Fibroblast of gingiva (primary cell): ENCODE measurements at regions not wholly inside any gene's neighbourhood (a gene's known extent, or its start where the extent isn't known, plus 50 kb on each side); places are given as distances from the start of the nearest gene placed in this dataset.

Experiments
- DNase-seq: peaks from one replicate; pipeline ENCODE4 v3.0.0-alpha.2; 2011; ENCODE audit warnings: low read depth

DNA sequence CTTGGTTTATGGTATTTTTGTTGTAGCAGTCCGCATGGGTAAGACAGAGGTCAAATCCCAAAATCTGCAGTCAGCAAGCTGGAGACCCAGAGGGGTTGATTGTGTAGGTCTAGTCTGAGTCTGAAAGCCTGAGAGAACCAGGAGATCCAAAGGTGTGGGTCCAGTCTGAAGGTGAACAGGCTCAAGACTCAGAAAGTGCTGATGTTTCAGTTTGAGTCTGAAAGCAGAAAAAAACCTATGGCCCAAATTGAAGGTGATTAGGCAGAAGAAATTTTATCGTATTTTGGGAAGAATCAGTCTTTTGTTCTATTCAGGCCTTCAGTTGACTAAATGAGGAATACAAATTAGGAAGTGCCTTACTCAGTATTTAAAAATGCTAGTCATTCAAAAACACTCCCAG lies 807.8 kb upstream of the FOXG1 start:
- DNase-seq, result no peak

DNA sequence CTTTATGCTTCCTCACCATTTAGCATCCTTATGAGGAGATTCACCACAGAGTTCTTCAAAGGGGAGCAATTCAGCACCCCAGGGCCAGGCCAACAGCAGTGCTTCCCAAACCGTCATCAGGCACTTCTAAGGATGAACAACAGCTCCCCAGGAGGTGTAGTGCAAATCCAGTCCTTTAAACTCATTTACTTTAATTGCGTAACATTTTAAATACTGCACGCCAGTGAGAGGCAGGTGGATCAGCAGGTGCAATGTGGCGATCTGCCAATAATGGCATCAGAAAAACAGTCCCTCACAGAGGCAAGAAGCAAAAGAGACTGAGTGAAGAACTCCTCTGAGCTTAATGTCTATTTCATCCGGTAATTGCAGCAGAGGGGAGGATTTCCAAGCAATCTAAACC lies 770.9 kb upstream of the FOXG1 start:
- no peak for DNase-seq

DNA sequence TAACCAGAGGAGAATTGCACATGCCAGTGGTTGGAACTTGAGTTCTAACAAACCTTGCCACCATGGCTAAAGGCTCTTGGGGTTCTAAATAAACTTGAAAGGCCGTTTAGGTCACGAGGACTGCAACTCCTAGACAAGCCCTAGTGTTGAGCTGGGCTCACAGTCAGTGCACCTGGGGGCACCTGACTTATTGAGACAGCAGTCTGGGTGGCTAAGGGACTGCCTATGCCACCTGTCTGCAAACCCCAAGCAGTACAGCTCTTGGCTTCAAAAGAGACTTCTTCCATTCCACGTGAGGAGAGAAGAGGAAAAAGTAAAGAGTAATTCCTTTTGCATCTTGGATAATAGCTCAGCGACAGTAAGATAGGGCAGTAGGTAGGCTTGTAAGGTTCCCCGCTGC lies 765.6 kb upstream of the FOXG1 start:
- no peak for DNase-seq

DNA sequence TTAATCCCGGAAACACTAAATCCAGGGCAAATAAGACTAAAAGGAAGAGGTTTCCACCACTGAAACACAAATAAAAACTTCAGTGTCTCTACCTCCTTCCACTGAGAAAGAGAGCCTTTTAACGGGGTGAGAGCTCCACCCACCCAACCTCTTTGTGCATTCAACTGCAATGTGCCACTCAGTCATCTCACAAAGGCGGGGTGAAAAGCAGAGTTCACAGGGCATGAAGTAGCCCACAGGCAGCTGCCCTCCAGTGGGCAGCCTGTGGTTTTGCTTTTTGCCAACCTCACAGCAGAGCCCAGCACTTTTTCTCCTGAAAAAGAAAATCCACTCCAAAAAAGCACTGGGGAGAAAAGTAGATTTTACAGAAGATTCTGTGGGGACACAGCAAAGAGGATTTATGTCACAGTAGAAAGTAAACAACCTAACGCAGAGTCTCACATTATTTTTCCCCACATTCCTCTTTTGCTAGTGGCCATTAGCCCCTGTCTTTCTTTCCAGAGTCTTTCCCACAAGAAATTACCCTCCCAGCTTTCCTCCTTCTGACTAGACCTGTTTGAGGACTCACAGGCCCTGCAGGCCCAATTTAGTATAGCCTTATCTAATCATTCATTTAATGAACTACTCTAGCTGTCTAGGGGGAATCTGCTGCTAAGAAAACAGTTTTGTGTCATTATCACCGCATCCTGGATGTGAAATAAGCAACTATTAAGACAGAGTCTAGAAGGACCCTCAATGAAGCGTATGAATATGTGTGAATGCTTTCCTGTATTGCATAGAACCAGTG lies 753.8 kb upstream of the FOXG1 start:
- no peak for DNase-seq

DNA sequence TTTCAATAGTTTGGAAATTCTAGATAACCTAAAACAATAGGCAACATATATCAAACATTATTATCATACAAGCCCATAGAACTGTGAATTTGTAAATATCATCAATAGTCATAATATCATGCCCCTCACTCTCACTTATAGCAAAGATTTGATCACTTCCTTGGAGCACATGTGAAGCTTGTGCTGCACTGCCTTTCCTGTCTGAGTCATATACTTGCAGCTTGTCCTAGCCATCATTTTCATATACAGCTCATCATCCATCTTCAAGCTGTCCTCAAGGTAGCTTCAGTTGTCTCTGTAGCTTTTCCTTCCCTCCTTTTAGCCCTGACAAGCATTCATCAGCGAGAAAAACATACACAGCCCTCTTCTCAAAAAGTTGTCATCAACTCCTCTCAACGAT lies 746.5 kb upstream of the FOXG1 start:
- DNase-seq, result no peak

DNA sequence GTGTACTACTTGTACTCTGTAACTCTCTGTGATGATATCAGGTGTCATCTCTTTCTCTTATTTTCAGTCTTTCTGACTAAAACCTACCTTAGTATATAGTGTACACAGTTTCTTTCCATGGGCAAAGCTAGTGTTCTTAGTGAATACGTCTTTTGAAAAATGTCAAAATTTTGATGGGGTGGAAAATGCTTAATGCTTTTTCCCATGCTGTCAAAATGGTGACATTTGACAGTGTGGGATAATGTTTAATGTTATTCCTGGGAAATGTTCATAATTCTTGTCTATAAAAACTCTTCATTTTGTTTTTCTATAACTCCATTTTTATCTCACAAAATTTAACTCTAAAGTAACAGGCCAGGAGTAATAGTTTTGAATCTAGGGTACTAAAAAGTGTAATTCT lies 742.7 kb upstream of the FOXG1 start:
- no peak for DNase-seq

DNA sequence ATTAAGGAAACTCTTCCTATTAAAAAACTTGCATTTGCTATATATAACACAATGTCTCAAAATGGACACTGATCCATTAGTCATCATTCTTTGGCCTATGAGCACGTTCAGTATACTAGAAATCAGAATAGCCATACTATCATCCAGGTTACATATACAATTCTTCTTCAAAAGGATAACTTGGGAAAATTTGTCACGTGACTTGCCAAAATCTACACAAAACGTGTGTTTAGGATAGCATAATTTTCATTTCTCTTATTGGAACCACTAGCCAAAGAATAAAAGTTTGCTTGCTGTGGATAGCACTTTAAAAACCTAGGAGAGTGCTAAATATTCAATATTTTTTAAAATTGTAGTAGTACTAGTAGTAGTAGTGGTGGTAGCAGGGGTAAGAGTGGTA lies 714.3 kb upstream of the FOXG1 start:
- no peak for DNase-seq

DNA sequence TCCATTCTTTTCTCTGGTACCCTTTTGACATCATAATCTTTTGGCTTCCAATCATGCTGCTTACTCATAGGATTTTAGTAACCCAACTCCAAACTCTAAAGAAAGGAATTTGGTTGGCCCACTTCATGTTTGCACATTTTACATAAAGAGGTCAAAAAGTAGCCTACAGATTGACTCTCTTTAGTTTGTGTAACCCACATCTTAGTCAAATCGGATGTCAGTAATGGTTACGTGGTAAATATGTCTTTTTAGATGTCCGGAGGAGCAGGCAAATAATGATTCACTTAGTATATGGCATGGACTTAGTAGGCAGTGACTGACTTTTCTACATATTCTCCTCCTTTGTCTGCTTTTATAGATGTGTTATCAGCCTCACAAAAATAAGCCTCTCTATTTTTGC lies 711.6 kb upstream of the FOXG1 start:
- no peak for DNase-seq

DNA sequence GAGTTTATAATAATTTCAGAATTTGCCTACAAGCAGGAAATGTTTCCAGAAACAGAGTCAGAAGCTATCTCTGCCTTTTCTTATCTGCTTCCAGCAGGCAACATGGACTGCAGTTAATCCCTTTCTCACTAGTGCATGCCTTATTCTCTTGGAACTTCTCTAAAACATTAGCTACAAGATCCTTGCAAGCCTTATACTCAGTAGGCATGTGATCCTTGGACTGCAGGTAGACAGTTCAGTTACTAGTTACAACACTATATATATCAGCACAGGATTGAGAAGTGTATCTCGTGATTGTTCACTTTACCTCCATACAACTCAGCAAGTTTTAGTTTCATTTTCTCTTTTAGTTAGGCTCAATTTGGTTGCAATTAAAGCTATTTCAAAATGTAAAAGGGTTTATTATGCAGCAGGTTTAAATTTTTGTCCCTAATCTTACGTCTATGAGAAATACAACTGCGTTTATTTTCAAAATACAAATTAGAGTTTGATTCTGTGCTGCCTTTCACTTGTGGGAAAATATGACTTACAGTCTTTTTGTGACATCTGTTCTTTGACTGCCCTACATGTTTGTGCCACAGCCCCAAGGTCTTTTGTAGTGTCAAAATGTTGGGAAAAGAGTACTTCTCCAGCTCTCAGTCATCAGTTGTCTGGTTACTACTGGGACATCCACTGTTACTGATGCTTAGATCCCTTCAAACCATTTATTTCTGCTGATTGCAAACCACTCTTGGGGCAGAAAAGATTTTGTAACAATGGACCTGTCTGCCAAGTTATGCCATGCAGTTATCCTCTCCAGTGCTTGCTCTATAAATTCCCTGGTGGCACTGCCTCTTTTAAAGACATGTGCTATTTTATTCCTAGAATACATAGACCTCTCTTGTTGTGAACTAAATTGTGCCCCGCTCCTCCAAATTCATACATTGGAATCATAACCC lies 709.0 kb upstream of the FOXG1 start:
- no peak for DNase-seq

DNA sequence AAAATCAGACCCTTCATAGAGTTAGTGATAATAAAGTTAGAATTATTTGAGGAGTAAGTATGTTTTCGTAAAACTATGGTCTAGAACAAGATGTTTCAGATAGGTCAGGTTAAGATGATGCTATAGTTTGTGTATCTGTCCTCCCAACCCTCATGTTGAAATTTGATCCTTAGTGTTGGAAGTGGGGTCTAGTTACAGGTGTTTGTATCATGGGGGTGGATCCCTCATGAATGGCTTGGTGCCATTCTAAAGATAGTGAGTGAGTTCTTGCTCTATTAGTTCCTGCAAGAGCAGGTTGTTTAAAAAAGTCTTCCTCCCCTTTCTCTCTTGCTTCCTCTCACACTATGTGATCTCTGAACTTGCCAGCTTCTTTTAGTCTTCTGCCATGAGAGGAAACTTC lies 707.3 kb upstream of the FOXG1 start:
- no peak for DNase-seq

DNA sequence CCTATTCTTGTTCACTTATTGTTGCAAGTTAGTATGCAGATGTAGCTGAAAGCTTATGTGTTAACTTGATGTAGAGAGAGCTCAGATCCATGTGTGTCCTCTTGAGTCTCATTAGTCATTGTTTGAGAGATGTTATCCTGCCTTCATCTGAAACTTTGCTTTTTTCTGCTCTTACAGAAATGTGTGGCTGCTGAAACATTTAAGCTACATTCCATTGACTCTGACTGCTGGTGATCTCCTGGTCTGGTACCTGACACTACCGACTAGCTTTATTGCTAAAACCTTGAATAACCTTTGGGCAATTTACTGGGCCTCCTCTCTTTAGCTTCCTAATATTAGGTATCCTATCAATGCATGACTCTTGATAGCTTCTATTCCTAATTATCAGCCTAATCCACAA lies 705.6 kb upstream of the FOXG1 start:
- no peak for DNase-seq

DNA sequence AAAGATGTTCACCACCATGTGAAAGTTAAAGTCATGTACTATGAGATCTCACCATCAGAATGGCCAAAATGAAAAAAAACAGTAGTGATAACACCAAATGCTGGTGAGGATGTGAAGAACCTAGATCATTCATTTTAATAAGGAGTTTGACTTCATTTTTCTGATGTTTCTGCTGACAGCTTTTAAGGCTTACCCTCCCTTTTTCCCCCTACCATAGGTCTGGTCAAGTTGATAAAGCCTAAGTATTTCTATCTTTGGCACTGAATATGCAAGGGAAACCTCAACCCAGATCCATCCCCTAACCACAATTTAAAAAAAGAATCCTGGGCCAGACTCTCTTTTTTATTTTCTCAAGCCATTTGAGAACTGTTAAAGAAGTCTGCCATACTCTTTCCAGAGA lies 689.6 kb upstream of the FOXG1 start:
- DNase-seq, result no peak

DNA sequence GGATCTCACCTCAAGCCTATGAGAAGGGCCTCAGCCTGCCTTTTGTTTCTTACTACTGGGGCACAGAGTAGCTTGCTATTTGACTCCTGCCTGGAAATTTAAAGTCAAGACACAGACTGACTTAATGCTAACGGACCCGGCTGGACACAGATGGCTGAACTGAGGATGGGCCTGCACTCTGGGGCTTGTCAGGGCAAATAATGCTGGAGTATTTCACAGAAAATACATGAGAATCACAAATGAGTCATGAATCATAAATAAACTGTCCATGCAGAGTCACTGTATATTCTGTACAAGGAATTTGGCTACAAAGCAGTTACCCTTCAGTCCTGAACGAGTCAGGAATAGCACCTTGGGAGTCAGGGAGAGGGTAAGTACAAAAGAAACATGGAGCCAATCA lies 683.2 kb upstream of the FOXG1 start:
- no peak for DNase-seq

DNA sequence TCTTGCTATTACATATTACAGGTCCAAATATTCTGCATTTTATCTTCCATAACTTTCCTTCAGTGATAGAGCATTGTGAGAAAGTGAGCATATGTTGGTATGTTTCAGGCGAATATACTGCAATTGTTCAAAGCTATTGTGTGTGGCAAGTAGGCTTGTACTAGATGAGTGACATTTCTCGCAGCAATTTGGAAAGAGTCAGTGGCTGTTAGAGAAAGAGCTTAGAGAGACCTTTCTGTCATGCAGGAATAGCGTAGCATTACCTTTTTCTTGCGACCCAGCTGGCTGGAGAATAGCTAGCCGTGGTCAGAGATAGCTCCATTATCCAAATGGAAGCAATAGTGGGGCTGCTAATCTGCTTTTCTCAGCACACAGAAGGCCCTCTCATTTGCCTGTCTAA lies 678.5 kb upstream of the FOXG1 start:
- no peak for DNase-seq

DNA sequence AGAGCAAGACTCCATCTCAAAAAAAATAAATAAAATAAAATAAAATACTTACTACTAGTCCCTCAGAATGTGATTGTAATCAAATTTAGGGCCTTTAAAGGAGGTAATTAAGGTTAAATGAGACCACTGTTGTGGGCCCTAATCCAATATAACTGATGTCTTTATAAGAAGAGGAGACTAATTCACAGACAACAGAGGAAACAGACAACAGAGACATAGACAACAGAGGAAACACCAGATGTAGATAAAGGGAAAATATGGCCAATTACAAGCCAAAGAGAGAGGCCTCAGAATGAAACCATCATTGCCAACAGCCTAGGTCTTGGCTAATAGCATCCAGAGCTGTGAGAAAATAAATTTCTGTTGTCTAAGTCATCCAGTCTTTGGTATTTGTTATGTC lies 669.0 kb upstream of the FOXG1 start:
- DNase-seq, result no peak

DNA sequence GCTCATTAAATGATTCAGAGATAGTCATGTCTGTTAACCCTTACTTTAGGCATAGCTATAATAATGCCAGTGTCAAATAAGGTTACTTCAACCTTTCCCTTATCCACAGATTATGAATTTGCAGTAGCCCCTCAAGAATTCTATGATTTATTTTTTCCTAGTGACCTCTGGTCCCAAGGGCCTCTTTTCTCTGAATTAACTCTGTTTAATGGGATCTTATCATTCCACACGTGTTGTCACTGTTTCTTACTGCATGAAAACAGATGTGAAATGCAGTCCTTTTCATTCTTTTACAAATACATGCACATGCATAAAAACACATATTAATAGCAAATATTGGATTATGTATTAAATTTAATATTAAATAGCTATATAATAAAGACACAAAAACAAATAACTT lies 667.7 kb upstream of the FOXG1 start:
- DNase-seq, result no peak

DNA sequence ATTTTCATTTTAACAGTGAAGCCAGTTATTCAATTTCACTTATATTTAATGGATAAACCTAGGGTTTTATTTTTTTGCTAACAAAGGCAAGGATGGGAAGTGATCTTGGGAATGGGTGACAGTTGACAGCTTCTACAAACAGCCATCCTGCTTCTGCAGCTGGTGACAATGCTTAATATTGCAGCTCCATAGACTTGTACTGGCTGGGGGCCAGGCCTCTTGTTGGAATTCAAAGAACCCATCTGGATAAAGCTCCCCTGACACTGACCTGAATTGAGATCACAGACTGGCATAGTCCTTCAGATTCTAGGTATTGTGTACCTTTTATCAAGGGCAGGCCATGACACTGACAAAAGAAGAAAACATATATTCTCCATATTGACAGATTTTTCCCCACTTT lies 664.6 kb upstream of the FOXG1 start:
- no peak for DNase-seq

DNA sequence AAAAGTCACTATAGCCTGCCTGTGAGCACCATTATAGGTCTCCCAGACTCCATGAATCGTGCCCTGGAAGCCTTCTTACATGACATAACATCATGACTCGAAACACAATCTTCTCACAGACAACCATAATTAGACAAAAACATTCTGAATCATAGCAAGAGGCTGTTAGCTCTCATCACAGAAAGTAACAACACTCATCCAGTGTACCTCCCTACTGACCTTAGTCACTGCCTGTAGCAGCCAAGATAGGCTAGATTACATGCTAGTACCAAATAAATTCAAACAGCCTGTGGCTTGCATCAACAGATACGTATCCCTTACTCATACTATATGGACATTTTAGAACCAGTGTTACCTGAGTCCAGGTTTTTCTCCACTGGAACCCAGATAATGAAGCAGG lies 663.8 kb upstream of the FOXG1 start:
- DNase-seq, result no peak

DNA sequence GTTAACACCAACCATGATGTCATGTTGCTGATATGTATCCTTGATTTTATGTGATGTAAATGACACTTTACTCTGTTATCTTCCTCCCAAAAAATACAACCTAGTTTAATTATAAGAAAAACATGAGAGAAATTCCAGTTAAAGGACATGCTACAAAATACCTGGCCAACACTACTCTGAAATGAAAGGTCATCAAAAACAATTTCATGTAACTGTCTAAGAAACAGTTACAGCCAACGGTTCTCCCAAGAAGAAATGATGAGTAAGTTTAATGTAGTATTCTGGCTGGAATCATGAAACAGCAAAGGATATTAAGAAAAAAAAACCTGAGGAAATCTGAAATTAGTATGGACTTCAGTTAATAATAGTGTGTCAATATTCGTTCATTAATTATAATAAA lies 653.3 kb upstream of the FOXG1 start:
- DNase-seq, result no peak

DNA sequence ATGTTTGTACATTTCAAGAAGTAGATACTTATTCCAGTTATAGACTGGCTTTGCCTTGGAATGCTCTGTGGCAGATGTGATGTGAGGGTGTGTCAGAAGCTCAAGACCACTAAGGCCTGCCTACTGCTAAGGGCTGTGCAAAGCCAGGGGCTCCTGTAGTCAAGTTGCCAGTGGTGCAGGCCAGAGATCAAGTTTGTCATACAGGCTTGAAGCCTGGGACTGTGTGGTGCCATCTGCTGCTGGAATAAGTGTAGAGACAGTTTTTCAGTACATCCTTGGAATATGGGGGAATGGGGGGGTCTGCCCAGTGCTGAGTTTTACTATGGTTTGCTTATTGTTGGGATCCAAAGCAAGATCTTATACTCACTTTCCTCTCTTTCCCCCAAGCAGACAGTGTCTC lies 649.9 kb upstream of the FOXG1 start:
- no peak for DNase-seq

DNA sequence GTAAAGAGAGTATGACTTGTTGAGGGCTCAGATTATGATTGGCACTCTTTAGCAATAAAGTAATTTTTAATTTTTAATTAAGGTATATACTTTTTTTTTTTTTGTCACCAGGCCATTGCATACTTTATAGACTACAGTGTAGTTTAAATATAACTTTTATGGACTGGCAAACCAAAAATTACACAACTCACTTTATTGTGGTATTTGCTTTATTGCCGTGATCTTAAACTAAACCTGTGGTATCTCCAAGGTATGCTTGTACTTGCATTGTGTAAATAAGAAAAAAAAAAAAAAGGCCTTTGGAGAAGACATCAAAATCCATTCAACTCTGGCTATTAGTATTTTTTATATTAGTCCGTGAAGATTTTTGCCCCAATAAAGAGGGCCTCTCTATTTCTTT lies 646.7 kb upstream of the FOXG1 start:
- DNase-seq, result no peak

DNA sequence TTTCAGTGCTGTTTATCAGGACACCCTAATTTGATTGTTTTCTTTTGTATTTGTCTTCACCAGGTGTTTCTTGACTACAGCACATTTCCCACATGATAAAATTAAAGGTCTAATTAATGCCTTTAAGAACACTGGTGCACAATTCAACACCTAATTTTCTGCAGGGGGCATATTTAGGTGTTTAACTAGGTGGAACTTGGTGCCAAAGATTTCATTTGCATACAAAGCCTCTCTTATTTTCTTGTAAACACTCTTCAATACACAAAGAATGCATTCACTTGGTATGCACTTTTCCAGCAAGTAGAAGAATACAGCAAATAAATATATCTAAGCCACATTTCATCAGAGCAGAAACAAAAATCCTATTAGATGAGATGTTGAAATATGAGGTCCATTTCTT lies 646.2 kb upstream of the FOXG1 start:
- no peak for DNase-seq

DNA sequence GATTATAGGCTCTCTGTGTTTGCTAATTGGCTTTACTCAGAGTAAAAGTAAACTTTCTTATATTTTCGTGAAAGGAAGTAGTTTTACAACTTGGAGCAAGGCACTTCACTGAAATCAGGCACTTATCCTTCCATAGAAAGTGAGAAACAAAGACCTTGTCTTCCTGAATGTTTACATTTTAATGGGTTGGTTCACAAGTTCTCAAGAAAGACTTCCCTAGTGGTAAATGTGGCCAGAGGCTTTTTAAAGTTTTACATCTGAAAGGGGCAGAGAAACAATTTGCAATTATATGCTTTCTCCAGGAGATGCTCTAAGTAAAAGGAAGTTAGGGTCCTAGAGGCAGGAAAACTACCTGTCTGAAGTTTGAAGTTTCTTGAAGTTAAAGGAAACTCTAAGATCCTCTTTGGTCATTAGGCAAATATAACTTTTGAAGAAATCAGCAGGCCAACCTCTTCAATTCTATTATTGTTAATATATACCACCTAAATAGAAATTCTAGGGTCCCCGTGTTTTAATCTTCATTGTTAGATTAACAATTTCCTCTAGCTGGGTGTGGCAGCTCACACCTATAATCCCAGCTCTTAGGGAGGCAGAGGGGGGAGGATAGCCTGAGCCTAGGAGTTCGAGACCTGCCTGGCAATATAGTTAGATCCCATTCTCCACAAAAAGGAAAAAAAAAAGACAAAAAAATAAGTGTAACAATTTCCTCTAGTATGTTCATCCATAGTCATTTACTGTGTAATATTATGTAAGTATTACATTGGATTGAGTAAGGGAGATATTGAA lies 644.9 kb upstream of the FOXG1 start:
- no peak for DNase-seq
